ENCODE measurements at regions not wholly inside any gene's neighbourhood (a gene's known extent, or its start where the extent isn't known, plus 50 kb on each side); places are given as distances from the start of the nearest gene placed in this dataset.

DNA sequence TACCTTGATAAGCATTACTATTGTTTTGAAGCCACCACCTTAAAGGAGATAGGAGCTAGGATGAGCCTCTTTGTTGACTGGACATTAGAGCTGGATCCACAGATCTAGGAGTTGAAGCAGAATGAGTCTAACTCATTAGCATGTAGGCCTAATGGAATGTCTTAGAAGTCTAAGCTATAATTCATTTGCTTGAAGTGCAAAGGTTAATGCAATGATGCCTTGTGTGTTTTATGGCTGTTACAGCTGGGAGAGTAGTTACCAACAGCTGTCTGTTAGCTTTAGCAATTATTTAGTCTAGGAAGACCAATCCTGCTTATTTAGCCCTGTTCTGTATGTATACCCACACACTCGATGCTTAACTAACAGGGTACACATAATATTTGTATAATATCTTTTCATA lies 419.3 kb downstream of the TUSC7 start:
- TF ChIP-seq, protein P1, sequence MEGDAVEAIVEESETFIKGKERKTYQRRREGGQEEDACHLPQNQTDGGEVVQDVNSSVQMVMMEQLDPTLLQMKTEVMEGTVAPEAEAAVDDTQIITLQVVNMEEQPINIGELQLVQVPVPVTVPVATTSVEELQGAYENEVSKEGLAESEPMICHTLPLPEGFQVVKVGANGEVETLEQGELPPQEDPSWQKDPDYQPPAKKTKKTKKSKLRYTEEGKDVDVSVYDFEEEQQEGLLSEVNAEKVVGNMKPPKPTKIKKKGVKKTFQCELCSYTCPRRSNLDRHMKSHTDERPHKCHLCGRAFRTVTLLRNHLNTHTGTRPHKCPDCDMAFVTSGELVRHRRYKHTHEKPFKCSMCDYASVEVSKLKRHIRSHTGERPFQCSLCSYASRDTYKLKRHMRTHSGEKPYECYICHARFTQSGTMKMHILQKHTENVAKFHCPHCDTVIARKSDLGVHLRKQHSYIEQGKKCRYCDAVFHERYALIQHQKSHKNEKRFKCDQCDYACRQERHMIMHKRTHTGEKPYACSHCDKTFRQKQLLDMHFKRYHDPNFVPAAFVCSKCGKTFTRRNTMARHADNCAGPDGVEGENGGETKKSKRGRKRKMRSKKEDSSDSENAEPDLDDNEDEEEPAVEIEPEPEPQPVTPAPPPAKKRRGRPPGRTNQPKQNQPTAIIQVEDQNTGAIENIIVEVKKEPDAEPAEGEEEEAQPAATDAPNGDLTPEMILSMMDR (IDR thresholded peaks at IDR 0.05; ENCODE audit: borderline replicate concordance): no peak
- intact Hi-C loops (cut with micrococcal nuclease): no loop called here
- H3K4me3 ChIP-seq: no peak overlapping the region
- H3K4me1 ChIP-seq: no peaks in the 10 kb centered on the region
- no peaks in the 10 kb centered on the region for H3K9me3 ChIP-seq (replicated peaks)
- H3K36me3 ChIP-seq: no peaks in the 10 kb centered on the region
- no peak for DNase-seq
- H3K27ac ChIP-seq (replicated peaks): no peak overlapping the region
- no peaks in the 10 kb centered on the region for H3K27me3 ChIP-seq (ENCODE audit: low read depth)

DNA sequence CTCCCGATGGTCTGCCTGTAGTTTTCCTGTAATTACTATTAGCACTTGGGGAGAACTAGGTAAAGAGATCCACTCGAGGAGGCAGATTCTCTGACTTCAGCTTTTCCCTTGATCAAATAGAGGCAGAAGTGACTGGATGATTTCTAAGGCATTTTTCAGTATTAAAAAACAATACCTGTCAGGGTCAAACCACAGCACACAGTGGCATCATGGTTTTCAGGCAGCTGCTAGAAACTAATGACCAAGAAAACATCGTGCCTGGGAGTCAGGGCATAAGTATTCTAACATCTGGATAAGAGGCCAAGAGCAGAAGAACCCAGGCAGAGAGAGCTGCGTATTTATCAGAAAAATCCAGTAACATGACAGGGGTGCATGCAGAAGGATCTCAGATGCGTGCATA lies 419.9 kb downstream of the TUSC7 start:
- Histone ChIP-seq H3K9me3 (replicated peaks) (no peaks in the 10 kb centered on the region), H3K4me1 (no peaks in the 10 kb centered on the region), H3K36me3 (no peaks in the 10 kb centered on the region), H3K27ac (replicated peaks) (no peak overlapping the region), H3K27me3 (ENCODE audit: low read depth) (no peaks in the 10 kb centered on the region), H3K4me3 (no peak overlapping the region)
- TF ChIP-seq, protein P1 (IDR thresholded peaks at IDR 0.05; ENCODE audit: borderline replicate concordance): no peak
- intact Hi-C loops (cut with micrococcal nuclease): no loop called here
- no peak for DNase-seq

DNA sequence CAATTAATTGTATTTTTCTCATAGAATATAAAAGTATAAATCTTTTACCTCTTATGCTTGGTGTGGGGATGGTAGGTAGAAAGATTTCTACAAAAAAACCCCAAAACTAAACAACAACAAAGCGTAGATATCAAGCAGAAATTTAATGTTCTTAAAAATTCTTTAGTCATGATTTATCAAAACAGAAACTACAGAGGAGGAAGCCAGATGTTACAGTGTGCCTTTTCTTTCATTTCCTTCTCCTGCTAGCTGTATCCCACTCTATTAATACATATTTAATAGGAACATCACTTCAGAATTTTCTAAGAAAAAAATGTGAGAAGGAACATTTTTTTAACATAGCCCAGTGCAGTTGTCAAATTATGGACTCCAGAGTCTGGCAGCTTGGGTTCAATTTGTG lies 420.6 kb downstream of the TUSC7 start:
- intact Hi-C loops (cut with micrococcal nuclease): no loop called here
- no peak overlapping the region for H3K27ac ChIP-seq (replicated peaks)
- DNase-seq: no peak
- no peaks in the 10 kb centered on the region for H3K9me3 ChIP-seq (replicated peaks)
- H3K27me3 ChIP-seq (ENCODE audit: low read depth): no peaks in the 10 kb centered on the region
- H3K4me3 ChIP-seq: no peak overlapping the region
- no peaks in the 10 kb centered on the region for H3K36me3 ChIP-seq
- TF ChIP-seq, protein P1 (IDR thresholded peaks at IDR 0.05; ENCODE audit: borderline replicate concordance): no peak
- no peaks in the 10 kb centered on the region for H3K4me1 ChIP-seq

DNA sequence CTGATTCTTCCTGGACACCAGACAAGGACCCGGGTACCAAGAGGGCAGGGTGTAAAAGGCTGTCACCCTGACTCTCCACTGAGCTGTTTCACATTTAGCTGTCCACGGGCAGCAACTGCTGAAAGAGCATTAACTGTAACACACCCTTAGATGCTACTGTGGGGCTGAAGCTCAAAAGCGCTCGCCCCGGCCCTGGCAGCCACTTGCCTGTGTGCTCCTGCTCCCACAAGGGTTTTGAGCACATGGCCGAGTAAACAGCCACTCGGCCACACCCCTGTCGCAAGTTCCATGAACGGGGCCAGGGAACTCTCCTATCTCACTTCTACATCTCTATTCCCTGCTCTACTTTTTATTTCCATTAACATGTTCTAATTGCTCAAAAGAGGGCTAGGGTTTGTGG lies 421.7 kb downstream of the TUSC7 start:
- Histone ChIP-seq H3K4me3 (no peak overlapping the region), H3K36me3 (no peaks in the 10 kb centered on the region), H3K9me3 (replicated peaks) (no peaks in the 10 kb centered on the region), H3K27me3 (ENCODE audit: low read depth) (no peaks in the 10 kb centered on the region), H3K27ac (replicated peaks) (no peak overlapping the region), H3K4me1 (no peaks in the 10 kb centered on the region)
- DNase-seq: peak; percentile 18
- TF ChIP-seq, protein P1 (IDR thresholded peaks at IDR 0.05; ENCODE audit: borderline replicate concordance): no peak
- intact Hi-C loops (cut with micrococcal nuclease): no loop called here

GRCh38 chr3:117133066-117133465 lies 423.5 kb downstream of the TUSC7 start:
- Histone ChIP-seq H3K27me3 (ENCODE audit: low read depth) (no peaks in the 10 kb centered on the region), H3K27ac (replicated peaks) (no peak overlapping the region), H3K4me3 (no peak overlapping the region), H3K9me3 (replicated peaks) (no peaks in the 10 kb centered on the region), H3K36me3 (no peaks in the 10 kb centered on the region), H3K4me1 (no peaks in the 10 kb centered on the region)
- intact Hi-C loops (cut with micrococcal nuclease): no loop called here
- TF ChIP-seq, protein P1 (IDR thresholded peaks at IDR 0.05; ENCODE audit: borderline replicate concordance): no peak
- DNase-seq: no peak

- Histone ChIP-seq H3K27ac (replicated peaks) (no peak overlapping the region), H3K9me3 (replicated peaks) (no peaks in the 10 kb centered on the region), H3K4me1 (no peaks in the 10 kb centered on the region), H3K4me3 (no peak overlapping the region), H3K36me3 (no peaks in the 10 kb centered on the region), H3K27me3 (ENCODE audit: low read depth) (no peaks in the 10 kb centered on the region)
- intact Hi-C loops (cut with micrococcal nuclease): no loop called here
- DNase-seq: no peak
- TF ChIP-seq, protein P1 (IDR thresholded peaks at IDR 0.05; ENCODE audit: borderline replicate concordance): no peak
Observed at GRCh38 chr3:117135207-117135606, 425.6 kb downstream of the TUSC7 start.
